ENCODE measurements at regions not wholly inside any gene's neighbourhood (a gene's known extent, or its start where the extent isn't known, plus 50 kb on each side); places are given as distances from the start of the nearest gene placed in this dataset.
"Not testable (repeated sequence)": the region's sequence is repeated elsewhere in the genome, so short reads cannot be mapped to it uniquely, and the experiment has no call there.

- intact Hi-C loops (cut with DNase I; ENCODE audit: low total_unique reads) = no loop called here
- Histone ChIP-seq H3K36me3 (no peaks in the 10 kb centered on the region), H3K4me3 (no peak overlapping the region), H3K27me3 (no peaks in the 10 kb centered on the region), H3K27ac (no peak overlapping the region), H3K9me3 (no peaks in the 10 kb centered on the region), H3K4me1 (no peaks in the 10 kb centered on the region)
- no peak for DNase-seq
- no peak for TF ChIP-seq POLR2A (IDR thresholded peaks at IDR 0.05)
- no peak for TF ChIP-seq CTCF (IDR thresholded peaks at IDR 0.05)
These were observed 358.7 kb downstream of the DSC3 start for GRCh38 chr18:30683836-30684235.

GRCh38 chr18:30682672-30683071 lies 359.9 kb downstream of the DSC3 start:
- H3K9me3 ChIP-seq = no peaks in the 10 kb centered on the region
- no peak for DNase-seq
- H3K27ac ChIP-seq = no peak overlapping the region
- no peaks in the 10 kb centered on the region for H3K27me3 ChIP-seq
- intact Hi-C loops (cut with DNase I; ENCODE audit: low total_unique reads) = no loop called here
- no peak overlapping the region for H3K4me3 ChIP-seq
- no peaks in the 10 kb centered on the region for H3K4me1 ChIP-seq
- TF ChIP-seq POLR2A (IDR thresholded peaks at IDR 0.05) (no peak), CTCF (IDR thresholded peaks at IDR 0.05) (no peak)
- no peaks in the 10 kb centered on the region for H3K36me3 ChIP-seq

GRCh38 chr18:30679285-30679930 lies 363.1 kb downstream of the DSC3 start:
- Histone ChIP-seq H3K27ac (no peak overlapping the region), H3K4me1 (no peaks in the 10 kb centered on the region), H3K9me3 (no peaks in the 10 kb centered on the region), H3K36me3 (no peaks in the 10 kb centered on the region), H3K27me3 (no peaks in the 10 kb centered on the region), H3K4me3 (no peak overlapping the region)
- TF ChIP-seq POLR2A (IDR thresholded peaks at IDR 0.05) (no peak), CTCF (IDR thresholded peaks at IDR 0.05) (no peak)
- DNase-seq = no peak
- intact Hi-C loops (cut with DNase I; ENCODE audit: low total_unique reads) = no loop called here

GRCh38 chr18:30677813-30678212 lies 364.7 kb downstream of the DSC3 start:
- DNase-seq; H3K4me1 ChIP-seq; H3K9me3 ChIP-seq; H3K4me3 ChIP-seq; H3K27ac ChIP-seq; H3K36me3 ChIP-seq; intact Hi-C loops (cut with DNase I; ENCODE audit: low total_unique reads); H3K27me3 ChIP-seq: not testable (repeated sequence)

GRCh38 chr18:30676053-30676480 lies 366.5 kb downstream of the DSC3 start:
- H3K27ac ChIP-seq = no peak overlapping the region
- no peak for DNase-seq
- H3K27me3 ChIP-seq = no peaks in the 10 kb centered on the region
- no peaks in the 10 kb centered on the region for H3K4me1 ChIP-seq
- H3K4me3 ChIP-seq = no peak overlapping the region
- intact Hi-C loops (cut with DNase I; ENCODE audit: low total_unique reads) = no loop called here
- H3K36me3 ChIP-seq = no peaks in the 10 kb centered on the region
- TF ChIP-seq CTCF (IDR thresholded peaks at IDR 0.05) (no peak), POLR2A (IDR thresholded peaks at IDR 0.05) (no peak)
- H3K9me3 ChIP-seq = no peaks in the 10 kb centered on the region

GRCh38 chr18:30675493-30675892 lies 367.0 kb downstream of the DSC3 start:
- no peak overlapping the region for H3K27ac ChIP-seq
- H3K36me3 ChIP-seq = no peaks in the 10 kb centered on the region
- H3K4me3 ChIP-seq = no peak overlapping the region
- no peaks in the 10 kb centered on the region for H3K4me1 ChIP-seq
- no peaks in the 10 kb centered on the region for H3K27me3 ChIP-seq
- intact Hi-C loops (cut with DNase I; ENCODE audit: low total_unique reads) = no loop called here
- no peak for TF ChIP-seq POLR2A (IDR thresholded peaks at IDR 0.05)
- no peak for TF ChIP-seq CTCF (IDR thresholded peaks at IDR 0.05)
- H3K9me3 ChIP-seq = no peaks in the 10 kb centered on the region
- DNase-seq = no peak

Measured in uterus (tissue), 3 donors.